GM23338 (cell line): ENCODE measurements at regions not wholly inside any gene's neighbourhood (a gene's known extent, or its start where the extent isn't known, plus 50 kb on each side); places are given as distances from the start of the nearest gene placed in this dataset.

Source experiments
- ATAC-seq: fragments of 200-7000 bp; cut with Tn5 transposase; 3 replicates; pipeline ENCODE4 v1.9.1; 2020
- DNase-seq: peaks from one replicate; pipeline ENCODE4 v3.0.0-alpha.2; 2015; ENCODE audit warnings: low spot score
- H2AFZ ChIP-seq: fragments of 200-600 bp; sonication (generic); 2 replicates; pipeline ENCODE4 v1.8.0; 2016; ENCODE audit warnings: antibody characterized with exemption, mild to moderate bottlenecking, moderate library complexity
- H3F3A ChIP-seq: fragments of 200-600 bp; sonication (generic); replicated peaks from 2 replicates; pipeline ENCODE4 v1.8.0; 2017; ENCODE audit warnings: antibody characterized with exemption, mixed run types, low read depth
- H3K27ac ChIP-seq: fragments of 200-600 bp; sonication (generic); 2 replicates; pipeline ENCODE4 v1.6.1; 2016; ENCODE audit warnings: low read depth
- H3K27me3 ChIP-seq: fragments of 200-600 bp; sonication (generic); 2 replicates; pipeline ENCODE4 v1.8.0; 2016; ENCODE audit warnings: mild to moderate bottlenecking, mixed run types, moderate library complexity; ENCODE audit not compliant: insufficient read depth
- H3K36me3 ChIP-seq: fragments of 200-600 bp; sonication (generic); 2 replicates; pipeline ENCODE4 v1.8.0; 2016; ENCODE audit warnings: mild to moderate bottlenecking; ENCODE audit not compliant: insufficient read depth
- H3K4me1 ChIP-seq: fragments of 200-600 bp; sonication (generic); 2 replicates; pipeline ENCODE4 v1.8.0; 2016; ENCODE audit warnings: mild to moderate bottlenecking, moderate library complexity; ENCODE audit not compliant: insufficient read depth
- H3K4me2 ChIP-seq: fragments of 200-600 bp; sonication (generic); 2 replicates; pipeline ENCODE4 v1.7.1; 2017; ENCODE audit warnings: mixed run types
- H3K4me3 ChIP-seq: fragments of 200-600 bp; sonication (generic); 2 replicates; pipeline ENCODE4 v1.6.1; 2016; ENCODE audit warnings: mixed run types
- H3K79me2 ChIP-seq: fragments of 200-600 bp; sonication (generic); replicated peaks from 2 replicates; pipeline ENCODE4 v1.8.0; 2017; ENCODE audit warnings: mild to moderate bottlenecking; ENCODE audit not compliant: insufficient read depth
- H3K9me2 ChIP-seq: fragments of 200-600 bp; sonication (generic); 2 replicates; pipeline ENCODE4 v1.8.0; 2017; ENCODE audit not compliant: insufficient read depth
- H4K20me1 ChIP-seq: fragments of 200-600 bp; sonication (generic); replicated peaks from 2 replicates; pipeline ENCODE4 v1.8.0; 2017; ENCODE audit warnings: mild to moderate bottlenecking; ENCODE audit not compliant: insufficient read depth
- H3K27ac Mint-ChIP-seq: 2 replicates; pipeline ENCODE4 v1.8.0; 2020; ENCODE audit warnings: inconsistent platforms, mild to moderate bottlenecking, moderate library complexity, mixed read lengths
- H3K27me3 Mint-ChIP-seq: 3 replicates; pipeline ENCODE4 v1.8.0; 2022; ENCODE audit warnings: low read depth, mild to moderate bottlenecking, moderate library complexity, mixed read lengths, inconsistent platforms; ENCODE audit not compliant: insufficient read depth, poor library complexity
- H3K36me3 Mint-ChIP-seq: 3 replicates; pipeline ENCODE4 v1.8.0; 2021; ENCODE audit warnings: low read depth, mild to moderate bottlenecking, inconsistent platforms, moderate library complexity, mixed read lengths
- H3K4me1 Mint-ChIP-seq: 3 replicates; pipeline ENCODE4 v1.8.0; 2020; ENCODE audit warnings: mild to moderate bottlenecking, inconsistent platforms, mixed read lengths
- H3K4me3 Mint-ChIP-seq: 3 replicates; pipeline ENCODE4 v1.8.0; 2021; ENCODE audit warnings: moderate library complexity, mild to moderate bottlenecking, inconsistent platforms, mixed read lengths
- H3K9me3 Mint-ChIP-seq: 3 replicates; pipeline ENCODE4 v1.8.0; 2020; ENCODE audit warnings: moderate library complexity, mild to moderate bottlenecking, inconsistent platforms, mixed read lengths
- CREB1 ChIP-seq: fragments of 250-450 bp; sonication (Bioruptor Pico); IDR thresholded peaks from 2 replicates; pipeline ENCODE4 v1.5.0; 2020; ENCODE audit warnings: low read depth, mild to moderate bottlenecking, moderate library complexity
- ETS1 ChIP-seq: IDR thresholded peaks from 2 replicates; pipeline ENCODE4 v1.6.1; 2016; ENCODE audit warnings: antibody characterized with exemption
- EZH2 ChIP-seq: fragments of 200-600 bp; sonication (generic); IDR thresholded peaks from one replicate; pipeline ENCODE4 v1.8.0; 2017; ENCODE audit warnings: antibody characterized with exemption, mild to moderate bottlenecking, low read depth; ENCODE audit not compliant: unreplicated experiment
- POLR2AphosphoS5 ChIP-seq: IDR thresholded peaks from 2 replicates; pipeline ENCODE4 v1.6.1; 2016; ENCODE audit warnings: antibody characterized with exemption, low read depth
- REST ChIP-seq: IDR thresholded peaks from one replicate; pipeline ENCODE4 v1.6.1; 2018; ENCODE audit warnings: antibody characterized with exemption; ENCODE audit not compliant: unreplicated experiment
- ZNF114 ChIP-seq: fragments of 250-450 bp; sonication (Bioruptor Pico); IDR thresholded peaks from 2 replicates; pipeline ENCODE4 v1.5.0; 2020; ENCODE audit warnings: mild to moderate bottlenecking, moderate library complexity
- ZNF331 ChIP-seq: fragments of 250-450 bp; sonication (Bioruptor Pico); IDR thresholded peaks from 2 replicates; pipeline ENCODE4 v1.5.0; 2020; ENCODE audit warnings: low read depth, mild to moderate bottlenecking, moderate library complexity
- ZNF462 ChIP-seq: fragments of 250-450 bp; sonication (Bioruptor Pico); IDR thresholded peaks from 2 replicates; pipeline ENCODE4 v1.5.0; 2020; ENCODE audit warnings: mild to moderate bottlenecking, moderate library complexity

- DNase-seq, result no peak
- peaks cover 2% of the 10 kb centered on the region for H3K27me3 Mint-ChIP-seq
Observed at GRCh38 chr20:60467771-60468170, 509.5 kb downstream of the CDH26 start.

More at GRCh38 chr20:60467771-60468170, 509.5 kb downstream of the CDH26 start:
- Histone ChIP-seq H3K4me1 (no peaks in the 10 kb centered on the region), H3K27ac (no peak overlapping the region), H3K4me3 (no peak overlapping the region), H3K9me2 (0 out of 2 replicates have a peak, but pooled peaks cover 3% of the 10 kb centered on the region), H3F3A (no peaks in the 10 kb centered on the region), H3K27me3 (no peaks in the 10 kb centered on the region), H4K20me1 (no peaks in the 10 kb centered on the region), H3K36me3 (no peaks in the 10 kb centered on the region; the same call in 1 of the 2 replicates), H3K79me2 (no peaks in the 10 kb centered on the region), H2AFZ (no peak overlapping the region), H3K4me2 (no peak overlapping the region)
- H3K4me3 Mint-ChIP-seq, result no peak overlapping the region
- no peak for ATAC-seq
- H3K9me3 Mint-ChIP-seq, result no peaks in the 10 kb centered on the region
- H3K27ac Mint-ChIP-seq, result no peak overlapping the region
- no peaks in the 10 kb centered on the region; the same call in 2 of the 3 replicates for H3K4me1 Mint-ChIP-seq
- TF ChIP-seq ZNF462 (CRISPR knock-in tag) (no peak), ETS1 (no peak), ZNF331 (CRISPR knock-in tag) (no peak), EZH2 (no peak), REST (no peak), ZNF114 (CRISPR knock-in tag) (no peak), CREB1 (CRISPR knock-in tag) (no peak), POLR2AphosphoS5 (no peak)
- no peaks in the 10 kb centered on the region for H3K36me3 Mint-ChIP-seq
